Motor neuron (in vitro differentiated cells): ENCODE measurements at regions not wholly inside any gene's neighbourhood (a gene's known extent, or its start where the extent isn't known, plus 50 kb on each side); places are given as distances from the start of the nearest gene placed in this dataset.

Experiments used
- ATAC-seq, 8 experiments: fragments of 200-7000 bp; cut with Tn5 transposase; replicated peaks in 6 of 8; 2 replicates each; pipeline ENCODE4 v1.8.0; 2021; ENCODE audit warnings: mild to moderate bottlenecking in 8 of 8, moderate library complexity in 8 of 8
- H3K27ac ChIP-seq, 2 donors: fragments of 250-450 bp; sonication (Bioruptor Pico); 2 replicates each; pipeline ENCODE4 v1.9.0; 2021; ENCODE audit warnings: antibody characterized with exemption in 2 of 2, mild to moderate bottlenecking in 2 of 2, moderate library complexity in 1 of 2
- H3K4me1 ChIP-seq, 2 donors: fragments of 250-450 bp; sonication (Bioruptor Pico); replicated peaks in 1 of 2; 2 replicates each; pipeline ENCODE4 v1.6.1; 2021; ENCODE audit warnings: antibody characterized with exemption in 2 of 2, mild to moderate bottlenecking in 2 of 2, moderate library complexity in 1 of 2
- H3K4me3 ChIP-seq, 5 donors: fragments of 250-450 bp; sonication (Bioruptor Pico); 2 replicates each; pipeline ENCODE4 v1.9.0; 2021; ENCODE audit warnings: antibody characterized with exemption in 5 of 5, mild to moderate bottlenecking in 5 of 5, moderate library complexity in 4 of 5
- WGBS, 10 experiments: fragments of 450-650 bp; shearing (Covaris generic); methylation state at CpG; one replicate each; pipeline ENCODE4 v1.0.0; 2022; 5-methylcytosine and 5-hydroxymethylcytosine counted together
- in situ Hi-C, 9 experiments: fragments of 400-800 bp; cut with MboI; loops; one replicate each; pipeline ENCODE4 v1.15.0; 2021; ENCODE audit warnings: low sequenced_read_pairs in 9 of 9, low pct_unique_long_range_greater_than_20kb in 2 of 9; ENCODE audit not compliant: unreplicated experiment in 9 of 9

- 44 to 100% (median 58%) methylated on average over 1 to 2 of the region's 2 CpGs; no CpG with 5 or more reads in 3 of the 10 experiments for WGBS, 10 experiments
- in situ Hi-C loops: loop anchor here in 1 of 9 experiments (25.0 kb wide), 1 partner anchor 615 kb away; the partner anchor contains the start of gene PLXNA4
- ATAC-seq: no peak
Observed at GRCh38 chr7:131972251-131972650, 415.8 kb upstream of the PODXL start.

DNA sequence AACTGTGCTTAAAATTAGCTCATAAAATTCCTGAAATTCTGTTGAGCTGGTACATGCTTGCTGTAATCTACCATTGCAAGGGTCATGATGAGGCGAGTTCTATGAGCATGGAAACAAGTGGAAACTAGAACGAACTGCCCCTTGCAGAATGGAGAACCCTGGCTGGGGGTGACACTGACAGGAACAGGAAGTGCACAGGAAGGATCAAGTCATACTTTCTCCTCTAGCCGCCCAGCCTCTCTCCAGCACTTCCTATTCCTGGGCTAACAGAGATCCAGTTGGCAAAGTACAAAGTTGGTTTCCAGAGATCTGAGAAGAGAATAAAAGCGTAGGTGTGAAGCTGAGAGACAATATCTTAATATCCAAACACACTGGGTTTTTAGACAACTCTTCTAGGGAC is 414.2 kb upstream of the PODXL start:
- H3K4me1 ChIP-seq: no peaks in the 10 kb centered on the region
- in situ Hi-C loops: loop anchor here in 1 of 9 experiments (25.0 kb wide), 1 partner anchor 617 kb away; the partner anchor contains the start of gene PLXNA4
- H3K27ac ChIP-seq: no peak overlapping the region
- no peak for ATAC-seq
- no peak overlapping the region for H3K4me3 ChIP-seq
- WGBS, 10 experiments: 33 to 67% (median 48%) methylated on average over 1 to 4 of the region's 4 CpGs

More at GRCh38 chr7:131972251-131972650, 415.8 kb upstream of the PODXL start:
- Histone ChIP-seq H3K27ac (no peak overlapping the region), H3K4me3 (no peak overlapping the region), H3K4me1 (no peaks in the 10 kb centered on the region)

DNA sequence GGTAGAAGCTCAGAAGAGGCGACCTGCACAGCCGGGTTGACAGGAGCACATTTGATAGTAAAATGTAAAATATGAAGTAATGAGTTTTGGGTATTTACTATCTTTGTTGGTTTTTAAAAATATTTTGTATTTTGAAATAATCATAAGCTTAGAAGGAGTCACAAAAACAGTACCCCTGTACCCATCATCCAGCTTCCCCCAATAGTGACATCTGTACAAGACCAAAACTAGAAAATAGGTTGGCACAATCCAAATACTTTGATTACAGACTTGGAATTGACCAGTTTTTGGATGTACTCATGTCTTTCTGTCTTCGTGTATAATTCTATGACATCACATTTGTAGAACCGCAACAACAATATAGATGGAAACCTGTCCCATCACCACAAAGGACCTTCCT is 413.1 kb upstream of the PODXL start:
- in situ Hi-C loops: loop anchor here in 1 of 9 experiments (25.0 kb wide), 1 partner anchor 618 kb away; the partner anchor contains the start of gene PLXNA4
- ATAC-seq: no peak
- H3K4me1 ChIP-seq: no peaks in the 10 kb centered on the region
- 73 to 97% (median 86%) methylated on average over 2 to 4 of the region's 4 CpGs for WGBS, 10 experiments
- H3K27ac ChIP-seq: no peak overlapping the region
- no peak overlapping the region for H3K4me3 ChIP-seq

GRCh38 chr7:131967216-131967730 is 410.8 kb upstream of the PODXL start:
- H3K27ac ChIP-seq: no peak overlapping the region
- H3K4me3 ChIP-seq: no peak overlapping the region
- no peak for ATAC-seq
- in situ Hi-C loops: loop anchor here in 1 of 9 experiments (25.0 kb wide), 1 partner anchor 620 kb away; the partner anchor contains the start of gene PLXNA4
- H3K4me1 ChIP-seq: no peaks in the 10 kb centered on the region
- 25 to 100% (median 72%) methylated on average over 1 to 2 of the region's 2 CpGs; no CpG with 5 or more reads in 2 of the 10 experiments for WGBS, 10 experiments

- H3K27ac ChIP-seq: no peak overlapping the region
- no peak overlapping the region for H3K4me3 ChIP-seq
- peak in 2 of 8 experiments; percentile 78 to 81 for ATAC-seq
- in situ Hi-C loops: loop anchor here in 1 of 9 experiments (25.0 kb wide), 1 partner anchor 623 kb away; the partner anchor contains the start of gene PLXNA4
- H3K4me1 ChIP-seq: no peaks in the 10 kb centered on the region
- WGBS, 10 experiments: 13 to 100% (median 83%) methylated on average over 2 to 7 of the region's 7 CpGs; no CpG with 5 or more reads in 2 of the 10 experiments
Observed at GRCh38 chr7:131964203-131964602, 407.8 kb upstream of the PODXL start.

DNA sequence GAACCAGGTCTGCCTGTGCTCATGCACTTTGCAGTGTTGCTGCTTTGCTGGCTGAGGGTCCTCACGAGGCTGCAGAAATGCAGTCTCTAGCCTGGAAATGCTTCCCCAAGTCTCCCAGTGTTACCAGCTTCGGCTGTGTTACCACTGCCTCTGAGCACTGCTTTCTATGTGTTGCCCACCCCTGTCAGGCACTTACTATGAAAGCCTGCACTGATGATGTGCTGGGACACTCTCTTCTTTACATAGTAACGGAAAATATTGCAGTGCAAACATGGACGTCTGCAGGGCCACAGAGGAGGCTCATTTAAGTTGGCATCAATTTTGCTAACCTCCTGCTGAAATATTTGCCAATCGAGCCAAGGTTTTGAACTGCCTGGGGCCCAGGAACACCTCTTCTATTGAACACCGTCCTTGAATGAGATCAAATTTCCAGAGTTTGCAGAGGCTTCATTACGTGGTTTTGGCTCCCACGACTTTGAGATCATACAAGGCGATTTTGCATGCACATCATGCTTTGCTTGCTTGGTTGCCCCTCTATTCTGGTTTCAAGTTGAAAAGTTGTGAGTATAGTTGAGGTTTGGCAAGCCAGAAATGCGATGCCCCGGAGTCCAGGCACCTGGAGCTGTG is 404.7 kb upstream of the PODXL start:
- in situ Hi-C loops: loop anchor here in 1 of 9 experiments (25.0 kb wide), 1 partner anchor 626 kb away; the partner anchor contains the start of gene PLXNA4
- Histone ChIP-seq H3K27ac (no peak overlapping the region), H3K4me3 (no peak overlapping the region), H3K4me1 (peaks cover 0 to 1% of the 10 kb centered on the region in 2 donors)
- WGBS, 10 experiments: 33 to 100% (median 63%) methylated on average over 1 to 8 of the region's 11 CpGs; no CpG with 5 or more reads in 3 of the 10 experiments
- peak in 1 of 8 experiments; percentile 93 for ATAC-seq

DNA sequence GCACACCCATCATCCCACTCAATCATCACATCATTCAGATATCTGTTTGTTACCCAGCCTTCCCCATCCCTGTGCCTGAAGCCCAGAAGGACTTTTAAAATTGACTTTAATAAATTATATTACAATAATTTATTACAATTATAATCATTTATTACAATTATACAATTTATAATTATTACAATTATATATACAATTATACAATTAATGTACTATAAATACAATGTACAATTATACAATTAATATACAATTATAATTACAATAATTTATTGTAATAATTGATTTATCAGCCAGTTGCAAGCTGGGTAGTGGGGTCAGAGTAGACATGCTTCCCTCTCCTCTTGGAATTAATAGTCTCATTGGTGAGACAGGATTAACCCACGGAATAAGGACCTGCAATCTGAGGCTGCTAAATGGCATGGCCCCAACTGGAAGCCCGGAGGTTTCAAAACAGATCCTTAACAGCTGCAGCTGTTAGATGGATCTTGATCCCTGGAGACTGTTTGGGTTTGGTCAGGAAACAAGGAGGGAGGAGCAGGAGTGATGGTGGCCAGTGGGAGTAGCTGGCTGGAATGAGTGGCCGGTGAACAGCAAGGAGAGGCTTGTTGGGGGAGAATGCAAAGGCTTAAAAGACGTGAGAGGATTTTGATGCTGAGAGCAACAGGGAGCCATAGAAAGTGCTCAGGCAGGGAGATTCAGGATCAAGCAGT is 402.8 kb upstream of the PODXL start:
- ATAC-seq: peak in 2 of 8 experiments; percentile 68 to 89
- peaks cover 4 to 16% of the 10 kb centered on the region in 2 donors for H3K4me1 ChIP-seq
- WGBS, 10 experiments: 0 to 61% (median 29%) methylated on average over 1 to 4 of the region's 4 CpGs; no CpG with 5 or more reads in 4 of the 10 experiments
- in situ Hi-C loops: loop anchor here in 1 of 9 experiments (25.0 kb wide), 1 partner anchor 628 kb away; the partner anchor contains the start of gene PLXNA4
- H3K27ac ChIP-seq: no peak overlapping the region
- H3K4me3 ChIP-seq: no peak overlapping the region

DNA sequence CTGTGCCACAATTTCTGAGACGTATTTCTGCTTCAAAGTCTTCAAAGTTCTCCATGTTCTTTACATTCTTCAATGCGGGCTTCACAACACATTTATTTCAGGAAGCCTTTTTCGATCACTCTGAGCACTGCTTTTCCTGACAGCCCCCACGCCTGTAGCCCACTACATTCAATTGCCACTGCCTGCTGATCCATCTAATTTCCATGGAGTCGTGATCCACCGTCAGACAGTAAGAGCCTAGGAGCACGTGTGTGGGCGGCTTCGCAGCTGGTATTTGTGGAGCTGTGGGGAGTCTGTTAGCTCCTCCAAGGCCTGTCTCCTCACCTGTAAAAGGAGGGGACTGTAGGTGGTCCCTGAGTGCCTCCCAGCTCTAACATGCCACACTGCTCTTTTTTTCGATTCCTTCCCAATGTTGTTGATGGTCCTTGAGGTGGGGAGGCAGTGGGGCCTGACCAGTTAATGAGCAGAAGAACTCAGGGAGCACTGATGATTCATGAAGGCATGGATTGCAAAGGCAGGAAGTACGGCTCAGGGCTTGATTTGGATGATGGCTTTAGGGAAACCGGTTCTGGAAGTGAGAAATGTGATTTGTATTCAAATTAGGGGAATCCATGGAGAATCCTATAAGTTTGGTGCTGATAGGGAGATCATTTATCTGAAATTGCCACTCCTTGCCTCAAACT is 401.1 kb upstream of the PODXL start:
- H3K4me3 ChIP-seq: no peak overlapping the region
- peaks cover 4 to 33% of the 10 kb centered on the region in 2 donors for H3K4me1 ChIP-seq
- ATAC-seq: no peak
- in situ Hi-C loops: loop anchor here in 1 of 9 experiments (25.0 kb wide), 1 partner anchor 630 kb away; the partner anchor contains the start of gene PLXNA4
- no peak overlapping the region for H3K27ac ChIP-seq
- 20 to 94% (median 72%) methylated on average over 1 to 10 of the region's 12 CpGs for WGBS, 10 experiments

DNA sequence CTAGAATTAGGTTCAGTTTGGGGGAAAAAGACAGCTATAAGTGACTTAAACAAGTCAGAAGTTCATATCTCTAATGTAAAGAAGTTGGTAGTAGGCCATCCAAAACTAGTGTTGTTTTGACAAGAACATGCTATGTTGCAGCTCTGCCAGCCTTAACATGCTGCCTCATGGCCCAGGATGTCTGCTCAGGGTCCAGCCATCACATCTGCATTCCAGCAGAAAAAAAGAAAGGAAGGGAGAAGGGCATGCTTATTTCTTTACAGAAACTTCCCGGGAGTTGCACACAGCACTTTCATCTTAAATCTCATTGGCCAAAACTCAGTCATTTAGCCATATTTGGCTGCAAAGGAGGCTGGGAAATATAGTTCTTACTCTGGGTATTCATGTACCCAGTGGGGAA is 400.4 kb upstream of the PODXL start:
- in situ Hi-C loops: loop anchor here in 1 of 9 experiments (25.0 kb wide), 1 partner anchor 630 kb away; the partner anchor contains the start of gene PLXNA4
- H3K4me1 ChIP-seq: peaks cover 4 to 34% of the 10 kb centered on the region in 2 donors
- WGBS, 10 experiments: 67 to 100% (median 87%) methylated on average over 1 of the region's 1 CpG; no CpG with 5 or more reads in 4 of the 10 experiments
- no peak for ATAC-seq
- H3K4me3 ChIP-seq: no peak overlapping the region
- H3K27ac ChIP-seq: no peak overlapping the region

DNA sequence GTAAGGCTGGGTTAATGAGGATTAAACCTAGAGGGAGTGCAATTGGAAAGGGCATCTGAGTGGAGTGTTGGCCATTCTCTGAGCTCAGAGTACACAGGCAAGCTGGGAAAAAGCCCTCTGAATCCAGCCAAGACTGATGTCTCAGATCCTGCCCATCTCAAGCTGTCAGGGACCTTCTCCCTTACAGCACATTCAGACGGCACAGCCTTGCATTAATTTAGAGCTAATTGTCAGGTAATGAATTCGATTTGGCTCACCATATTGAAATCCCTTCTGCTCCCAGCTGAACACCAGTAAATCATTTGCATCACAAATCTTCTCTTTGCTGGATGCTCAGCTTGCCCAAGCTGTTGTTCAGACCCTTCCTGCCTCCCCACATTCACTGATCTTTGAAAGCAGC is 399.3 kb upstream of the PODXL start:
- ATAC-seq: peak in 4 of 8 experiments; percentile 38 to 69 (median 56)
- Histone ChIP-seq H3K4me1 (peaks cover 4 to 34% of the 10 kb centered on the region in 2 donors), H3K4me3 (no peak overlapping the region), H3K27ac (peak overlapping the region in 1 of 2 donors; percentile 43)
- 0 to 40% (median 0%) methylated on average over 1 to 2 of the region's 2 CpGs; no CpG with 5 or more reads in 5 of the 10 experiments for WGBS, 10 experiments
- in situ Hi-C loops: loop anchor here in 1 of 9 experiments (25.0 kb wide), 1 partner anchor 632 kb away; the partner anchor contains the start of gene PLXNA4

GRCh38 chr7:131953184-131953583 is 396.8 kb upstream of the PODXL start:
- H3K27ac ChIP-seq: peak overlapping the region in 1 of 2 donors; percentile 11
- ATAC-seq: peak in 4 of 8 experiments; percentile 22 to 57 (median 46)
- in situ Hi-C loops: loop anchor here in 1 of 9 experiments (25.0 kb wide), 1 partner anchor 634 kb away; the partner anchor contains the start of gene PLXNA4
- no peak overlapping the region for H3K4me3 ChIP-seq
- peaks cover 4 to 42% of the 10 kb centered on the region in 2 donors for H3K4me1 ChIP-seq
- WGBS, 10 experiments: 36 to 100% (median 64%) methylated on average over 1 to 2 of the region's 3 CpGs; no CpG with 5 or more reads in 6 of the 10 experiments

DNA sequence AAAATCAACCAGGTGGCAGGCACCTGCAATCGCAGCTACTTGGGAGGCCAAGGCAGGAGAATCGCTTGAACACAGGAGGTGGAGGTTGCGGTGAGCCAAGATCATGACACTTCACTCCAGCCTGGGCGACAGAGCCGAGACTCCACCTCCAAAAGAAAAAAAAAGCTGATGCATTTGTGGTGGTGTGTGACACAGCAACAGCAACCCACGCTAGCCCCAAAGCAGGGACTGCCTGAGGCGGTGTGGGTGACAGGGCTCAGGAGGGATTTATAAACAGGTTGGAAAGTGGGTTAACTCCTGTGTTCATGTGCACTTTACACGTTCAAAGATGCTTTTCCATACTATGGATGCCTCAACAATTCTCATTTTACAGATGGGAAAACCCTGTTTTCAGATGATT is 395.9 kb upstream of the PODXL start:
- Histone ChIP-seq H3K4me1 (peaks cover 4 to 47% of the 10 kb centered on the region in 2 donors), H3K4me3 (no peak overlapping the region), H3K27ac (no peak overlapping the region)
- no peak for ATAC-seq
- 71 to 94% (median 83%) methylated on average over 2 to 8 of the region's 8 CpGs; no CpG with 5 or more reads in 1 of the 10 experiments for WGBS, 10 experiments
- in situ Hi-C loops: loop anchor here in 1 of 9 experiments (25.0 kb wide), 1 partner anchor 635 kb away; the partner anchor contains the start of gene PLXNA4
